K562 (cell line): ENCODE measurements at regions not wholly inside any gene's neighbourhood (a gene's known extent, or its start where the extent isn't known, plus 50 kb on each side); places are given as distances from the start of the nearest gene placed in this dataset.

Source experiments
- CCNT2 ChIP-seq: IDR thresholded peaks from 2 replicates; pipeline ENCODE4 v1.6.1; 2011; ENCODE audit warnings: borderline replicate concordance, low read depth, mild to moderate bottlenecking, moderate library complexity, mixed read lengths, low read length; ENCODE audit not compliant: insufficient read length; ENCODE audit errors: extremely low read depth
- EWSR1 ChIP-seq: fragments of 450-650 bp; IDR thresholded peaks from 2 replicates; pipeline ENCODE4 v1.6.1; 2018; ENCODE audit warnings: borderline replicate concordance, mild to moderate bottlenecking, low read depth, moderate library complexity; ENCODE audit not compliant: partially characterized antibody
- KLF10 ChIP-seq: fragments of 250-450 bp; sonication (Bioruptor Pico); IDR thresholded peaks from 2 replicates; pipeline ENCODE4 v1.6.1; 2021; ENCODE audit warnings: matching md5 sums
- MAZ ChIP-seq, 2 experiments: fragments of 450-650 bp in 1 of 2; sonication (generic) in 1 of 2; formaldehyde crosslinking; IDR thresholded peaks in 1 of 2; conservative IDR thresholded peaks in 1 of 2; 2 replicates each; pipeline versions ENCODE4 v1.4.0 to v1.5.0; 2020; ENCODE audit warnings: mild to moderate bottlenecking in 1 of 2, missing genetic modification reagents in 1 of 2
- MEF2A ChIP-seq: IDR thresholded peaks from 2 replicates; pipeline ENCODE4 v1.6.1; 2011; ENCODE audit warnings: low read depth, mild to moderate bottlenecking, low read length, moderate library complexity; ENCODE audit not compliant: control insufficient read depth
- MEF2D ChIP-seq: conservative IDR thresholded peaks from 2 replicates; pipeline ENCODE4 v1.6.1; 2016; ENCODE audit warnings: low read depth, missing genetic modification characterization, missing compliant biosample characterization
- MYBL2 ChIP-seq, 2 experiments: fragments of 450-650 bp in 1 of 2; sonication (generic) in 1 of 2; formaldehyde crosslinking in 1 of 2; IDR thresholded peaks; 2 replicates each; pipeline versions ENCODE4 v1.6.1 to v1.8.1; 2017 to 2022; ENCODE audit warnings: borderline replicate concordance in 1 of 2, inconsistent platforms in 1 of 2, low read depth in 1 of 2, mild to moderate bottlenecking in 1 of 2, missing genetic modification reagents in 1 of 2, moderate library complexity in 1 of 2
- SP2 ChIP-seq: IDR thresholded peaks from 2 replicates; pipeline ENCODE4 v1.6.1; 2011; ENCODE audit warnings: mild to moderate bottlenecking, low read depth, low read length, moderate library complexity; ENCODE audit not compliant: poor library complexity, severe bottlenecking; ENCODE audit errors: extremely low read depth
- ZNF165 ChIP-seq: fragments of 250-450 bp; sonication (Bioruptor Pico); IDR thresholded peaks from 2 replicates; pipeline ENCODE4 v1.4.0; 2020; ENCODE audit warnings: borderline replicate concordance
- TF ChIP-seq, protein P1 (sequence below): fragments of 250-450 bp; sonication (Bioruptor Pico); IDR thresholded peaks from 2 replicates; pipeline ENCODE4 v1.8.0; 2022; ENCODE audit warnings: inconsistent platforms, mild to moderate bottlenecking, moderate library complexity, borderline replicate concordance
- TF ChIP-seq, protein P2 (sequence below): fragments of 450-650 bp; IDR thresholded peaks from 2 replicates; pipeline ENCODE4 v1.6.1; 2016; ENCODE audit warnings: antibody characterized with exemption
- TF ChIP-seq, protein P3 (sequence below): fragments of 450-650 bp; formaldehyde crosslinking; conservative IDR thresholded peaks from 2 replicates; pipeline ENCODE4 v1.4.0; 2022; ENCODE audit warnings: mild to moderate bottlenecking, missing genetic modification characterization
- TF ChIP-seq, protein P4 (sequence below): fragments of 250-450 bp; sonication (Bioruptor Pico); IDR thresholded peaks from 2 replicates; pipeline ENCODE4 v1.8.0; 2021; ENCODE audit warnings: mild to moderate bottlenecking, moderate library complexity
- TF ChIP-seq, protein P5 (sequence below): sonication (generic); formaldehyde crosslinking; IDR thresholded peaks from 2 replicates; pipeline ENCODE4 v1.8.0; 2022; ENCODE audit warnings: mild to moderate bottlenecking, missing genetic modification reagents
- TF ChIP-seq, protein P6 (sequence below): fragments of 250-450 bp; sonication (Bioruptor Pico); IDR thresholded peaks from 2 replicates; pipeline ENCODE4 v1.4.0; 2020; ENCODE audit warnings: mild to moderate bottlenecking, moderate library complexity, borderline replicate concordance

DNA sequence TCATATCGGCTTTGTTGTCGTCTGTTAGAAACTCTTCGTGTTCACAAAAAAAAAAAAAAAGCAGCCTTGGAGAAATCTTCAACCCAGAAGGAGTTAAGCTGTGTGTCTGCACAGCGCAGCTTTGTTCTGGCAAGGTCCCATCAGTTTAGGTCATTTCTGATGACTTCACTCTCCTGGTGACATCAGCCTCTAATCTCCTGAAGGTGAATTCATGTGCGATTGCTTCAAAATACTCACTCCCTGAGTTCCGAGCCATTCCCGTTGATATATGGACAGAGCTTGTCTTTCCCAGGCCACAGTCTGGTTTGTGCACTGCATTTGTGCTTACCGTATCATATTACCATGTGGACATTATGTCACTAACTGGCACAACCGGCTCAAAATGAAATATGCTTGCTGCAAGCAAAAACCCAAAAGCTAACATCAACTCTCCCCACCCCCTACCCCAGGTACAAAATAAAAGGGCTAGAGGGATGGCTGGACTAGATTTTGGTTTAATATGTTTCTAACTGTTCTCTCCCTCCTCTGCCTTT lies 342.4 kb downstream of the KCNRG start (continued):
- TF ChIP-seq, protein P1, sequence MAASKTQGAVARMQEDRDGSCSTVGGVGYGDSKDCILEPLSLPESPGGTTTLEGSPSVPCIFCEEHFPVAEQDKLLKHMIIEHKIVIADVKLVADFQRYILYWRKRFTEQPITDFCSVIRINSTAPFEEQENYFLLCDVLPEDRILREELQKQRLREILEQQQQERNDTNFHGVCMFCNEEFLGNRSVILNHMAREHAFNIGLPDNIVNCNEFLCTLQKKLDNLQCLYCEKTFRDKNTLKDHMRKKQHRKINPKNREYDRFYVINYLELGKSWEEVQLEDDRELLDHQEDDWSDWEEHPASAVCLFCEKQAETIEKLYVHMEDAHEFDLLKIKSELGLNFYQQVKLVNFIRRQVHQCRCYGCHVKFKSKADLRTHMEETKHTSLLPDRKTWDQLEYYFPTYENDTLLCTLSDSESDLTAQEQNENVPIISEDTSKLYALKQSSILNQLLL, result no peak
- TF ChIP-seq CCNT2 (no peak), MEF2A (peak; percentile 8; the same call in 1 of the 2 replicates), MAZ (CRISPR knock-in tag; conservative IDR thresholded peaks at IDR 0.05 in 1 of 2, IDR thresholded peaks at IDR 0.05 in 1 of 2) (0 out of 4 replicates have a peak, but pooled peaks of 1 of the 2 experiments have one; percentile 25), MEF2D (tag) (no peak), EWSR1 (no peak), SP2 (no peak), ZNF165 (CRISPR knock-in tag) (no peak), KLF10 (CRISPR knock-in tag) (no peak), MYBL2 (IDR thresholded peaks at IDR 0.05; ENCODE audit: low read depth) (no peak), MYBL2 (CRISPR knock-in tag; IDR thresholded peaks at IDR 0.05; ENCODE audit: borderline replicate concordance) (no peak)
- TF ChIP-seq, protein P2, sequence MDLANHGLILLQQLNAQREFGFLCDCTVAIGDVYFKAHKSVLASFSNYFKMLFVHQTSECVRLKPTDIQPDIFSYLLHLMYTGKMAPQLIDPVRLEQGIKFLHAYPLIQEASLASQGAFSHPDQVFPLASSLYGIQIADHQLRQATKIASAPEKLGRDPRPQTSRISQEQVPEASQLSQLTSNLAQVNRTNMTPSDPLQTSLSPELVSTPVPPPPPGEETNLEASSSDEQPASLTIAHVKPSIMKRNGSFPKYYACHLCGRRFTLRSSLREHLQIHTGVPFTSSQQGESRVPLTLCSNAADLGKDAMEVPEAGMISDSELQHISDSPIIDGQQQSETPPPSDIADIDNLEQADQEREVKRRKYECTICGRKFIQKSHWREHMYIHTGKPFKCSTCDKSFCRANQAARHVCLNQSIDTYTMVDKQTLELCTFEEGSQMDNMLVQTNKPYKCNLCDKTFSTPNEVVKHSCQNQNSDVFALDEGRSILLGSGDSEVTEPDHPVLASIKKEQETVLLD, result no peak
- TF ChIP-seq, protein P3, sequence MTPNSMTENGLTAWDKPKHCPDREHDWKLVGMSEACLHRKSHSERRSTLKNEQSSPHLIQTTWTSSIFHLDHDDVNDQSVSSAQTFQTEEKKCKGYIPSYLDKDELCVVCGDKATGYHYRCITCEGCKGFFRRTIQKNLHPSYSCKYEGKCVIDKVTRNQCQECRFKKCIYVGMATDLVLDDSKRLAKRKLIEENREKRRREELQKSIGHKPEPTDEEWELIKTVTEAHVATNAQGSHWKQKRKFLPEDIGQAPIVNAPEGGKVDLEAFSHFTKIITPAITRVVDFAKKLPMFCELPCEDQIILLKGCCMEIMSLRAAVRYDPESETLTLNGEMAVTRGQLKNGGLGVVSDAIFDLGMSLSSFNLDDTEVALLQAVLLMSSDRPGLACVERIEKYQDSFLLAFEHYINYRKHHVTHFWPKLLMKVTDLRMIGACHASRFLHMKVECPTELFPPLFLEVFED (CRISPR knock-in tag), result no peak
- TF ChIP-seq, protein P4, sequence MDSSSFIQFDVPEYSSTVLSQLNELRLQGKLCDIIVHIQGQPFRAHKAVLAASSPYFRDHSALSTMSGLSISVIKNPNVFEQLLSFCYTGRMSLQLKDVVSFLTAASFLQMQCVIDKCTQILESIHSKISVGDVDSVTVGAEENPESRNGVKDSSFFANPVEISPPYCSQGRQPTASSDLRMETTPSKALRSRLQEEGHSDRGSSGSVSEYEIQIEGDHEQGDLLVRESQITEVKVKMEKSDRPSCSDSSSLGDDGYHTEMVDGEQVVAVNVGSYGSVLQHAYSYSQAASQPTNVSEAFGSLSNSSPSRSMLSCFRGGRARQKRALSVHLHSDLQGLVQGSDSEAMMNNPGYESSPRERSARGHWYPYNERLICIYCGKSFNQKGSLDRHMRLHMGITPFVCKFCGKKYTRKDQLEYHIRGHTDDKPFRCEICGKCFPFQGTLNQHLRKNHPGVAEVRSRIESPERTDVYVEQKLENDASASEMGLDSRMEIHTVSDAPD (CRISPR knock-in tag), result no peak
- TF ChIP-seq, protein P5, sequence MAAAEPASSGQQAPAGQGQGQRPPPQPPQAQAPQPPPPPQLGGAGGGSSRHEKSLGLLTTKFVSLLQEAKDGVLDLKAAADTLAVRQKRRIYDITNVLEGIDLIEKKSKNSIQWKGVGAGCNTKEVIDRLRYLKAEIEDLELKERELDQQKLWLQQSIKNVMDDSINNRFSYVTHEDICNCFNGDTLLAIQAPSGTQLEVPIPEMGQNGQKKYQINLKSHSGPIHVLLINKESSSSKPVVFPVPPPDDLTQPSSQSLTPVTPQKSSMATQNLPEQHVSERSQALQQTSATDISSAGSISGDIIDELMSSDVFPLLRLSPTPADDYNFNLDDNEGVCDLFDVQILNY (CRISPR knock-in tag), result no peak
- TF ChIP-seq, protein P6, sequence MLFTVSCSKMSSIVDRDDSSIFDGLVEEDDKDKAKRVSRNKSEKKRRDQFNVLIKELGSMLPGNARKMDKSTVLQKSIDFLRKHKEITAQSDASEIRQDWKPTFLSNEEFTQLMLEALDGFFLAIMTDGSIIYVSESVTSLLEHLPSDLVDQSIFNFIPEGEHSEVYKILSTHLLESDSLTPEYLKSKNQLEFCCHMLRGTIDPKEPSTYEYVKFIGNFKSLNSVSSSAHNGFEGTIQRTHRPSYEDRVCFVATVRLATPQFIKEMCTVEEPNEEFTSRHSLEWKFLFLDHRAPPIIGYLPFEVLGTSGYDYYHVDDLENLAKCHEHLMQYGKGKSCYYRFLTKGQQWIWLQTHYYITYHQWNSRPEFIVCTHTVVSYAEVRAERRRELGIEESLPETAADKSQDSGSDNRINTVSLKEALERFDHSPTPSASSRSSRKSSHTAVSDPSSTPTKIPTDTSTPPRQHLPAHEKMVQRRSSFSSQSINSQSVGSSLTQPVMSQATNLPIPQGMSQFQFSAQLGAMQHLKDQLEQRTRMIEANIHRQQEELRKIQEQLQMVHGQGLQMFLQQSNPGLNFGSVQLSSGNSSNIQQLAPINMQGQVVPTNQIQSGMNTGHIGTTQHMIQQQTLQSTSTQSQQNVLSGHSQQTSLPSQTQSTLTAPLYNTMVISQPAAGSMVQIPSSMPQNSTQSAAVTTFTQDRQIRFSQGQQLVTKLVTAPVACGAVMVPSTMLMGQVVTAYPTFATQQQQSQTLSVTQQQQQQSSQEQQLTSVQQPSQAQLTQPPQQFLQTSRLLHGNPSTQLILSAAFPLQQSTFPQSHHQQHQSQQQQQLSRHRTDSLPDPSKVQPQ (CRISPR knock-in tag), result no peak
